HepG2 (cell line): ENCODE measurements at regions not wholly inside any gene's neighbourhood (a gene's known extent, or its start where the extent isn't known, plus 50 kb on each side); places are given as distances from the start of the nearest gene placed in this dataset.

Experiments used
- ATAC-seq: fragments of 200-7000 bp; cut with Tn5 transposase; 3 replicates; pipeline ENCODE4 v1.9.1; 2020; ENCODE audit warnings: mild to moderate bottlenecking, moderate library complexity
- BruUV-seq: library from RNA; stranded (reverse); fragments of 400-500 nt; replicated peaks from 2 replicates; lab custom pipeline; 2021; lab: Mats Ljungman, UMichigan
- CTCF ChIA-PET: fragments of 300-600 bp; formaldehyde crosslinking; extraction: SDS; loops from one replicate; lab custom pipeline; 2021; ENCODE audit warnings: low total read pairs, inconsistent platforms, low intra/inter-chr PET ratio; lab: Yijun Ruan, JAX
- POLR2A ChIA-PET: fragments of 350-600 bp; sonication (Branson Sonifier 250); formaldehyde crosslinking; loops from one replicate; lab custom pipeline; 2020; ENCODE audit warnings: antibody characterized with exemption, inconsistent platforms; lab: Yijun Ruan, JAX
- DNase-seq: peaks from one replicate; pipeline ENCODE4 v3.0.0-alpha.2; 2015; ENCODE audit warnings: low spot score
- FAIRE-seq: peaks from 3 replicates; lab custom pipeline; 2011; peaks lifted over from hg19 to GRCh38; lab: Jason Lieb, UNC
- H2AFZ ChIP-seq: one replicate; pipeline ENCODE4 v1.6.1; 2011; ENCODE audit warnings: low read length, inconsistent platforms
- H3K27ac ChIP-seq: fragments of 300-600 bp; 3 replicates; pipeline ENCODE4 v1.8.0; 2011; ENCODE audit warnings: mixed run types, mild to moderate bottlenecking, mixed read lengths, low read length, inconsistent platforms; ENCODE audit not compliant: insufficient read depth; ENCODE audit errors: extremely low read length
- H3K27me3 ChIP-seq, 2 experiments: fragments of 200-600 bp in 1 of 2; 2 replicates in 1 of 2; 3 replicates in 1 of 2; pipeline versions ENCODE4 v1.6.0 to v1.8.0; 2011; ENCODE audit warnings: low read length in 2 of 2, mild to moderate bottlenecking in 2 of 2, moderate library complexity in 2 of 2, inconsistent platforms in 1 of 2; ENCODE audit not compliant: insufficient read depth in 2 of 2, control insufficient read depth in 1 of 2
- H3K36me3 ChIP-seq, 2 experiments: fragments of 200-600 bp in 1 of 2; replicated peaks in 1 of 2; 2 replicates in 1 of 2; 3 replicates in 1 of 2; pipeline versions ENCODE4 v1.5.1 to v1.8.0; 2011; ENCODE audit warnings: low read length in 2 of 2, inconsistent platforms in 1 of 2; ENCODE audit not compliant: insufficient read depth in 2 of 2, control insufficient read depth in 1 of 2
- H3K4me1 ChIP-seq: 2 replicates; pipeline ENCODE4 v1.5.1; 2012; ENCODE audit warnings: low read length, inconsistent platforms; ENCODE audit not compliant: insufficient read depth
- H3K4me2 ChIP-seq: 2 replicates; pipeline ENCODE4 v1.6.0; 2011; ENCODE audit warnings: low read depth, low read length, inconsistent platforms
- H3K4me3 ChIP-seq, 3 experiments: fragments of 200-600 bp in 1 of 3; sonication (generic), shearing (Covaris generic) in 1 of 3; replicated peaks in 1 of 3; 2 replicates each; pipeline ENCODE4 v1.5.1; 2011 to 2016; ENCODE audit warnings: low read length in 3 of 3, inconsistent platforms in 2 of 3, low read depth in 2 of 3, mild to moderate bottlenecking in 2 of 3, control low read depth in 1 of 3, mixed read lengths in 1 of 3; ENCODE audit not compliant: insufficient read depth in 1 of 3
- H3K79me2 ChIP-seq: one replicate; pipeline ENCODE4 v1.6.1; 2011; ENCODE audit warnings: low read length, inconsistent platforms; ENCODE audit not compliant: insufficient read depth
- H3K9ac ChIP-seq: 2 replicates; pipeline ENCODE4 v1.6.0; 2011; ENCODE audit warnings: mild to moderate bottlenecking, low read depth, low read length, inconsistent platforms; ENCODE audit not compliant: insufficient read depth
- H3K9me3 ChIP-seq: 2 replicates; pipeline ENCODE4 v1.5.1; 2012; ENCODE audit warnings: mild to moderate bottlenecking, low read length
- H4K20me1 ChIP-seq: 2 replicates; pipeline ENCODE4 v1.6.0; 2011; ENCODE audit warnings: inconsistent platforms, mild to moderate bottlenecking, low read length, moderate library complexity; ENCODE audit not compliant: insufficient read depth
- CCAR2 ChIP-seq: fragments of 200-400 bp; formaldehyde crosslinking; optimal IDR thresholded peaks from 2 replicates; pipeline ENCODE3; 2018; ENCODE audit warnings: low read depth, mild to moderate bottlenecking, low read length, moderate library complexity
- MTF1 ChIP-seq: sonication (generic); formaldehyde crosslinking; IDR thresholded peaks from 2 replicates; pipeline ENCODE4 v1.5.0; 2020; ENCODE audit warnings: missing genetic modification reagents
- PRDM15 ChIP-seq: sonication (generic); formaldehyde crosslinking; IDR thresholded peaks from 2 replicates; pipeline ENCODE4 v1.4.0; 2020; ENCODE audit warnings: missing genetic modification reagents
- SOX6 ChIP-seq, 2 experiments: fragments of 450-650 bp in 1 of 2; sonication (generic) in 1 of 2; formaldehyde crosslinking in 1 of 2; IDR thresholded peaks; 2 replicates each; pipeline versions ENCODE4 v1.4.0 to v1.6.1; 2017 to 2020; ENCODE audit warnings: antibody characterized with exemption in 1 of 2, mild to moderate bottlenecking in 1 of 2, missing genetic modification reagents in 1 of 2
- ZSCAN22 ChIP-seq: sonication (generic); formaldehyde crosslinking; IDR thresholded peaks from 2 replicates; pipeline ENCODE4 v1.4.0; 2020; ENCODE audit warnings: mild to moderate bottlenecking, missing genetic modification reagents
- WGBS: methylation state at CpG from one replicate; pipeline ENCODE4 v1.1.6; 2017; ENCODE audit warnings: low lambda C conversion rate; 5-methylcytosine and 5-hydroxymethylcytosine counted together
- in situ Hi-C: cut with HindIII; loops from 2 replicates; pipeline ENCODE4 v1.10.0; 2017; ENCODE audit warnings: low pct_unique_long_range_greater_than_20kb; ENCODE audit not compliant: extremely low pct_ligation_motif_present
- intact Hi-C: fragments of 100-400 bp; cut with micrococcal nuclease; formaldehyde crosslinking; loops from one replicate; pipeline ENCODE4 v1.10.0; 2022; ENCODE audit not compliant: unreplicated experiment
- TF ChIP-seq, protein P1 (sequence below): sonication (generic); formaldehyde crosslinking; IDR thresholded peaks from 2 replicates; pipeline ENCODE4 v1.5.1; 2020; ENCODE audit warnings: missing genetic modification reagents, mild to moderate bottlenecking, borderline replicate concordance
- TF ChIP-seq, protein P2 (sequence below), 2 experiments: sonication (generic) in 1 of 2; formaldehyde crosslinking in 1 of 2; IDR thresholded peaks; 2 replicates each; pipeline versions ENCODE4 v1.4.0 to v1.6.1; 2016 to 2020; ENCODE audit warnings: borderline replicate concordance in 1 of 2, low read depth in 1 of 2, mild to moderate bottlenecking in 1 of 2, missing genetic modification reagents in 1 of 2

GRCh38 chr1:163583661-163584181 is 262.0 kb downstream of the NUF2 start:
- no peaks in the 10 kb centered on the region for H3K36me3 ChIP-seq
- H3K4me1 ChIP-seq = no peaks in the 10 kb centered on the region
- no peaks in the 10 kb centered on the region for H3K79me2 ChIP-seq
- no peak for TF ChIP-seq SOX6 (IDR thresholded peaks at IDR 0.05)
- TF ChIP-seq SOX6 (CRISPR knock-in tag; IDR thresholded peaks at IDR 0.05) = no peak
- no peak for TF ChIP-seq ZSCAN22 (CRISPR knock-in tag)
- TF ChIP-seq MTF1 = no peak
- TF ChIP-seq, protein P1, sequence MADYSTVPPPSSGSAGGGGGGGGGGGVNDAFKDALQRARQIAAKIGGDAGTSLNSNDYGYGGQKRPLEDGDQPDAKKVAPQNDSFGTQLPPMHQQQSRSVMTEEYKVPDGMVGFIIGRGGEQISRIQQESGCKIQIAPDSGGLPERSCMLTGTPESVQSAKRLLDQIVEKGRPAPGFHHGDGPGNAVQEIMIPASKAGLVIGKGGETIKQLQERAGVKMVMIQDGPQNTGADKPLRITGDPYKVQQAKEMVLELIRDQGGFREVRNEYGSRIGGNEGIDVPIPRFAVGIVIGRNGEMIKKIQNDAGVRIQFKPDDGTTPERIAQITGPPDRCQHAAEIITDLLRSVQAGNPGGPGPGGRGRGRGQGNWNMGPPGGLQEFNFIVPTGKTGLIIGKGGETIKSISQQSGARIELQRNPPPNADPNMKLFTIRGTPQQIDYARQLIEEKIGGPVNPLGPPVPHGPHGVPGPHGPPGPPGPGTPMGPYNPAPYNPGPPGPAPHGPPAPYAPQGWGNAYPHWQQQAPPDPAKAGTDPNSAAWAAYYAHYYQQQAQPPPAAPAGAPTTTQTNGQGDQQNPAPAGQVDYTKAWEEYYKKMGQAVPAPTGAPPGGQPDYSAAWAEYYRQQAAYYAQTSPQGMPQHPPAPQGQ (CRISPR knock-in tag) = no peak
- TF ChIP-seq CCAR2 = no peak
- TF ChIP-seq, protein P2, sequence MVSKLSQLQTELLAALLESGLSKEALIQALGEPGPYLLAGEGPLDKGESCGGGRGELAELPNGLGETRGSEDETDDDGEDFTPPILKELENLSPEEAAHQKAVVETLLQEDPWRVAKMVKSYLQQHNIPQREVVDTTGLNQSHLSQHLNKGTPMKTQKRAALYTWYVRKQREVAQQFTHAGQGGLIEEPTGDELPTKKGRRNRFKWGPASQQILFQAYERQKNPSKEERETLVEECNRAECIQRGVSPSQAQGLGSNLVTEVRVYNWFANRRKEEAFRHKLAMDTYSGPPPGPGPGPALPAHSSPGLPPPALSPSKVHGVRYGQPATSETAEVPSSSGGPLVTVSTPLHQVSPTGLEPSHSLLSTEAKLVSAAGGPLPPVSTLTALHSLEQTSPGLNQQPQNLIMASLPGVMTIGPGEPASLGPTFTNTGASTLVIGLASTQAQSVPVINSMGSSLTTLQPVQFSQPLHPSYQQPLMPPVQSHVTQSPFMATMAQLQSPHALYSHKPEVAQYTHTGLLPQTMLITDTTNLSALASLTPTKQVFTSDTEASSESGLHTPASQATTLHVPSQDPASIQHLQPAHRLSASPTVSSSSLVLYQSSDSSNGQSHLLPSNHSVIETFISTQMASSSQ (IDR thresholded peaks at IDR 0.05; ENCODE audit: low read depth) = no peak
- TF ChIP-seq, protein P2 (CRISPR knock-in tag; IDR thresholded peaks at IDR 0.05; ENCODE audit: borderline replicate concordance) = no peak
- no peak for TF ChIP-seq PRDM15 (CRISPR knock-in tag)
- TF ChIP-seq, all 625 proteins: peak for 0
- no TSS peak for BruUV-seq
- Histone ChIP-seq H3K9me3 (no peaks in the 10 kb centered on the region; the same call in 1 of the 2 replicates), H3K9ac (no peak overlapping the region), H3K4me2 (no peak overlapping the region), H3K4me3 (no peak overlapping the region), H3K27ac (no peak overlapping the region), H3K27me3 (no peaks in the 10 kb centered on the region), H2AFZ (no peak overlapping the region), H4K20me1 (no peaks in the 10 kb centered on the region)
- ChIA-PET CTCF (no interaction called here), POLR2A (no interaction called here)
- in situ Hi-C loops (no loop called here), intact Hi-C loops (no loop called here)
- 0% methylated on average over 4 of the region's 4 CpGs for WGBS
- DNase-seq = no peak
- no peak for ATAC-seq
- no peak for FAIRE-seq
